Endothelial cell (in vitro differentiated cells): ENCODE measurements at regions not wholly inside any gene's neighbourhood (a gene's known extent, or its start where the extent isn't known, plus 50 kb on each side); places are given as distances from the start of the nearest gene placed in this dataset.

Experiments used
- DNase-seq: peaks from one replicate; pipeline ENCODE4 v3.0.0; 2021; ENCODE audit warnings: low spot score
- H3K27ac Mint-ChIP-seq: one replicate; pipeline ENCODE4 v1.8.0; 2021; ENCODE audit warnings: mixed read lengths, inconsistent platforms; ENCODE audit not compliant: unreplicated experiment
- H3K27me3 Mint-ChIP-seq: one replicate; pipeline ENCODE4 v1.8.0; 2021; ENCODE audit warnings: mild to moderate bottlenecking, moderate library complexity, mixed read lengths, inconsistent platforms; ENCODE audit not compliant: unreplicated experiment
- H3K36me3 Mint-ChIP-seq: one replicate; pipeline ENCODE4 v1.8.0; 2021; ENCODE audit warnings: mild to moderate bottlenecking, low read depth, mixed read lengths, inconsistent platforms; ENCODE audit not compliant: unreplicated experiment
- H3K4me1 Mint-ChIP-seq: one replicate; pipeline ENCODE4 v1.8.0; 2021; ENCODE audit warnings: mild to moderate bottlenecking, mixed read lengths, inconsistent platforms; ENCODE audit not compliant: unreplicated experiment
- H3K4me3 Mint-ChIP-seq: one replicate; pipeline ENCODE4 v1.8.0; 2021; ENCODE audit warnings: mild to moderate bottlenecking, mixed read lengths, inconsistent platforms; ENCODE audit not compliant: unreplicated experiment
- H3K9me3 Mint-ChIP-seq: one replicate; pipeline ENCODE4 v1.8.0; 2021; ENCODE audit warnings: mixed read lengths, inconsistent platforms; ENCODE audit not compliant: unreplicated experiment
- TF ChIP-seq, protein P1 (sequence below): fragments of 200-600 bp; sonication (generic); IDR thresholded peaks from one replicate; pipeline ENCODE4 v1.5.0; 2021; ENCODE audit warnings: antibody characterized with exemption; ENCODE audit not compliant: unreplicated experiment

DNA sequence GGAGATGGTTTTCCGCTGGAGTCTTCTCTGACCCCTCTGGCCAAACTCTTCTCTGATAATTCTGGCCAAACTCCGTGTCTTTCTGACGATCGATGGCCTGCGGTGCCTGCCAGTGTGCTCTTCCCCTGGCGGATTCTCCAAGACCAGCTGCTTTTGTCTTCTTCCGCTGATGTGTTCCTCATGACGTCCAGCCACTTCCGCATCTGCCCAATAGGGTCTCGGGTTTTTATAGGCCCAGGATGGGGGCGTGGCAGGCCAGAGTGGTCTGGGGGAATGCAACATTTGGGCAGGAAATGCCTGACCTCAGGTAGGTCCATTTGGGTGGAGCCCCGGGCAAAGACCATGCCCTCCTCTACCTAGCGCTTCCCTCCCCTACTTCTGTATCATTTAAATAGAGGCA lies 1542.1 kb downstream of the STIM2 start:
- no peak for DNase-seq
- no peak overlapping the region for H3K27ac Mint-ChIP-seq
- H3K27me3 Mint-ChIP-seq = peaks cover 2% of the 10 kb centered on the region
- peaks cover 6% of the 10 kb centered on the region for H3K9me3 Mint-ChIP-seq
- no peak overlapping the region for H3K4me3 Mint-ChIP-seq
- peaks cover 5% of the 10 kb centered on the region for H3K36me3 Mint-ChIP-seq
- TF ChIP-seq, protein P1, sequence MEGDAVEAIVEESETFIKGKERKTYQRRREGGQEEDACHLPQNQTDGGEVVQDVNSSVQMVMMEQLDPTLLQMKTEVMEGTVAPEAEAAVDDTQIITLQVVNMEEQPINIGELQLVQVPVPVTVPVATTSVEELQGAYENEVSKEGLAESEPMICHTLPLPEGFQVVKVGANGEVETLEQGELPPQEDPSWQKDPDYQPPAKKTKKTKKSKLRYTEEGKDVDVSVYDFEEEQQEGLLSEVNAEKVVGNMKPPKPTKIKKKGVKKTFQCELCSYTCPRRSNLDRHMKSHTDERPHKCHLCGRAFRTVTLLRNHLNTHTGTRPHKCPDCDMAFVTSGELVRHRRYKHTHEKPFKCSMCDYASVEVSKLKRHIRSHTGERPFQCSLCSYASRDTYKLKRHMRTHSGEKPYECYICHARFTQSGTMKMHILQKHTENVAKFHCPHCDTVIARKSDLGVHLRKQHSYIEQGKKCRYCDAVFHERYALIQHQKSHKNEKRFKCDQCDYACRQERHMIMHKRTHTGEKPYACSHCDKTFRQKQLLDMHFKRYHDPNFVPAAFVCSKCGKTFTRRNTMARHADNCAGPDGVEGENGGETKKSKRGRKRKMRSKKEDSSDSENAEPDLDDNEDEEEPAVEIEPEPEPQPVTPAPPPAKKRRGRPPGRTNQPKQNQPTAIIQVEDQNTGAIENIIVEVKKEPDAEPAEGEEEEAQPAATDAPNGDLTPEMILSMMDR = no peak
- no peaks in the 10 kb centered on the region for H3K4me1 Mint-ChIP-seq

DNA sequence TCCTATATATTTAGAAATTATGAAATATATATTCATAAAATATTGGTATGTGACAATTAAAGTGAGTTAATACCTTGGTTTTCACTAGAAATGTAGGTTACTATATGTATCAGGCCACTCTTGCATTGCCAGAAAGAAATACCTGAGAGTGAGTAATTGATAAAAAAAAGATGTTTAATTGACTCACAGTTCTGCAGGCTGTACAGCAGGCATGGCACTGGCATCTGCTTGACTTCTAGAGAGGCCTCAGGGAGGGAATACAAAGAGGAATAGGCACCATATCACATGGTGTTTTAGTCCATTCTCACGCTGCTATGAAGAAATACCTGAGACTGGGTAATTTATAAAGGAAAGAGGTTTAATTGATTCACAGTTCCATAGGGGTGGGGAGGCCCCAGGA lies 1560.6 kb downstream of the STIM2 start:
- no peaks in the 10 kb centered on the region for H3K9me3 Mint-ChIP-seq
- DNase-seq = no peak
- no peaks in the 10 kb centered on the region for H3K36me3 Mint-ChIP-seq
- H3K27me3 Mint-ChIP-seq = no peaks in the 10 kb centered on the region
- H3K4me3 Mint-ChIP-seq = no peak overlapping the region
- H3K4me1 Mint-ChIP-seq = no peaks in the 10 kb centered on the region
- TF ChIP-seq, protein P1 = no peak
- H3K27ac Mint-ChIP-seq = no peak overlapping the region

DNA sequence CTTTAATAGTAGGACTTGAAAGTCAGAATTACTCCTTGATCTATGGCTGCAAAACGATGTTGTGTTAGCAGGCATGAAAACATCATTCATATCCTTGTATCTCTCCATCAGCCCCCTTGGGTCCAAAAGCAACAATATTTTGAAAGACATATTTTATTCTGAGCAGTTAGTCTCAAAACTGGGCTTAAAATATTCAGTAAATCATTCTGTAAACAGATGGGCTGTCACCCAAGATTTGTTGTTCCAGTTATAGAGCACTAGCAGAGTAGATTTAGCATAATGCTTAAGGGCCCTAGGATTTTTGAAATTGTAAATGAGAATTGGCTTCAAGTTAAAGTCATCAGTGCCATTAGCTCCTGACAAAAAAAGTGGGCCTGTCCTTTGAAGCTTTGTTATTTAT lies 1565.6 kb downstream of the STIM2 start:
- no peaks in the 10 kb centered on the region for H3K9me3 Mint-ChIP-seq
- no peaks in the 10 kb centered on the region for H3K4me1 Mint-ChIP-seq
- DNase-seq = no peak
- H3K4me3 Mint-ChIP-seq = no peak overlapping the region
- no peaks in the 10 kb centered on the region for H3K36me3 Mint-ChIP-seq
- H3K27ac Mint-ChIP-seq = no peak overlapping the region
- TF ChIP-seq, protein P1 = no peak
- no peaks in the 10 kb centered on the region for H3K27me3 Mint-ChIP-seq

DNA sequence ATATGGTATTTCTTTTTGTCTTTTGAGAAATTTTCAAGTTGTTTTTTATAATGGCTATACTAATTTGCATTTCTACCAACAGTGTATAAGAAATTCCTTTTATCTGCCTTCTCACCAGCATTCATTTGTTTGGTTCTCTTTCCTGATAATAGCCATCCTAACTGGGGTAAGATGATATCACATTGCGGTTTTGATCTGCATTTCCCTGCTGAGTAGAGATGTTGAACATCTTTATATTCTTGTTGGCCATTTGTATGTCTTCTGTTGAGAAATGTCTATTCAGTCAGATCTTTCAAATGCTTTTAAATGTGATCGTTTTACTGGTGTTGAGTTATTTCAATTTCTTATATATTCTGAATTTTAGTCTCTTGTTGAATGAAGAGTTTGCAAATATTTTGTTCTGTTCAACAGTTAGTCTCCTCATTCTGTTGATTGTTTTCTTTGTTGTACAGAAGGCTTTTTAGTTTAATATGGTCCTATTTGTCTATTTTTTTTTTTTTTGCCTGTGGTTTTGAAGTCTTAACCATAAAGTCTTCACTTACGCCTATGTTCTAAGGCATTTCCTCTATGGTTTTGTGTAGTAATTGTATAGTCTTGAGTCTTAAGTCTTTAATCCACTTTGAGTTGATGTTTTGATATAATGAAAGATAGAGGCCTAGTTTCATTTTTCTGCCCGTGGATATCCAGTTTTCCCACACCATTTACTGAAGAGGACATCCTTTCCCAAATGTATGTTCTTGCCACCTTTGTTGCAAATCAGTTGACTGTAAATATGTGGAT lies 1566.9 kb downstream of the STIM2 start:
- Mint-ChIP-seq H3K36me3 (no peaks in the 10 kb centered on the region), H3K4me3 (no peak overlapping the region), H3K27me3 (no peaks in the 10 kb centered on the region), H3K27ac (no peak overlapping the region), H3K9me3 (no peaks in the 10 kb centered on the region), H3K4me1 (no peaks in the 10 kb centered on the region)
- TF ChIP-seq, protein P1 = no peak
- DNase-seq = no peak

DNA sequence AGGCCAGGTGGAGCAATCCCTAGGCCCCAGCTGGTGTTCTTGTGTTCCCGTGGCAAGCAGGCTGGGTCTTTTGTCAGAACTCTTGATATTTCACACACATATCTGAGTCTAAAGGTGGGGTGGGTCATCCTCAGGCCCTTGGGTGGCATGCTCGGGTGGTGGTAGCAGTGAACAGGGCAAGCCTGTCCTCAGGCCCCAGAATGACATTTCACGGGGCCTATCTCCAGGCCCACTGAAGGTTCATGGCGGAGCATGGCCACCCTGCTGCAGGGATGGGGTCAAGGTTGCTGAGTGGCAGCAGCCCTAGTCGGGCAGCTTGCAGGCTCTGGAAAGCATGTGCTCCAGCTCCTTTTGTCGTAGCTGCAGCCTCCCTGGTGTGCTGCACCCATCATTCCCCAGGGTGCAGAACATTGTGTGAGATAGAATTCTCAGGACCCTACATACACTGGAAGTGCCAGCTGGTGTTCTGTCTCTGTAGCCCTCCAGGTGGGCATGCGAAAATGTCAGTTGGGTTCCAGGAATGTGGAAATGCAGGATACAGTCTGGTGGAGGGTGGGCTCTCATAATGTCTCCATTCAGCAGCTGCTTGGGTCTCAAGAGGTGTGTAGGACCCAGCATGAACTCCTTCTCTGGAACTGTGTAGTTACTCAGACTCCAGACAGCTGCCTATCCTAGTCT lies 1571.8 kb downstream of the STIM2 start:
- DNase-seq = no peak
- no peak overlapping the region for H3K27ac Mint-ChIP-seq
- no peaks in the 10 kb centered on the region for H3K4me1 Mint-ChIP-seq
- no peaks in the 10 kb centered on the region for H3K27me3 Mint-ChIP-seq
- H3K9me3 Mint-ChIP-seq = no peaks in the 10 kb centered on the region
- no peaks in the 10 kb centered on the region for H3K36me3 Mint-ChIP-seq
- no peak overlapping the region for H3K4me3 Mint-ChIP-seq
- TF ChIP-seq, protein P1 = no peak
